Loucy (cell line): ENCODE measurements at regions not wholly inside any gene's neighbourhood (a gene's known extent, or its start where the extent isn't known, plus 50 kb on each side); places are given as distances from the start of the nearest gene placed in this dataset.
A peak's percentile ranks its signal among the peaks of the same experiment; 100 is the strongest.

Source experiments
- H2AFZ ChIP-seq: fragments of 200-600 bp; sonication (generic); 2 replicates; pipeline ENCODE4 v1.6.0; 2016; ENCODE audit warnings: antibody characterized with exemption, mild to moderate bottlenecking, low read length, moderate library complexity
- H3F3A ChIP-seq: fragments of 200-600 bp; 2 replicates; pipeline ENCODE4 v1.6.0; 2016; ENCODE audit warnings: antibody characterized with exemption, low read depth, mild to moderate bottlenecking
- H3K27me3 ChIP-seq: fragments of 200-600 bp; sonication (generic); 2 replicates; pipeline ENCODE4 v1.6.1; 2014; ENCODE audit warnings: low read length, mild to moderate bottlenecking; ENCODE audit not compliant: insufficient read depth, poor library complexity, severe bottlenecking
- H3K36me3 ChIP-seq: fragments of 200-600 bp; sonication (generic); 2 replicates; pipeline ENCODE4 v1.6.1; 2016; ENCODE audit warnings: low read length; ENCODE audit not compliant: insufficient read depth
- H3K4me1 ChIP-seq: fragments of 200-600 bp; sonication (generic); 2 replicates; pipeline ENCODE4 v1.5.1; 2014; ENCODE audit warnings: low read length, mild to moderate bottlenecking; ENCODE audit not compliant: insufficient read depth, poor library complexity, severe bottlenecking
- H3K4me2 ChIP-seq: fragments of 200-600 bp; sonication (generic); 2 replicates; pipeline ENCODE4 v1.6.0; 2014; ENCODE audit warnings: antibody characterized with exemption, low read length, low read depth, mild to moderate bottlenecking; ENCODE audit not compliant: poor library complexity, severe bottlenecking
- H3K4me3 ChIP-seq: fragments of 200-600 bp; sonication (generic); 2 replicates; pipeline ENCODE4 v1.5.1; 2014; ENCODE audit warnings: low read length, mild to moderate bottlenecking, mixed read lengths; ENCODE audit not compliant: poor library complexity, severe bottlenecking
- H3K79me2 ChIP-seq: fragments of 200-600 bp; sonication (generic); 2 replicates; pipeline ENCODE4 v1.6.1; 2014; ENCODE audit warnings: low read length; ENCODE audit not compliant: insufficient read depth
- H3K9ac ChIP-seq: fragments of 200-600 bp; sonication (generic); 2 replicates; pipeline ENCODE4 v1.6.0; 2014; ENCODE audit warnings: mild to moderate bottlenecking, low read depth, low read length, moderate library complexity; ENCODE audit not compliant: poor library complexity, severe bottlenecking
- H3K9me2 ChIP-seq: fragments of 200-600 bp; sonication (generic); replicated peaks from 2 replicates; pipeline ENCODE4 v1.6.1; 2016; ENCODE audit warnings: low read depth, low read length, mixed read lengths
- H3K9me3 ChIP-seq: fragments of 200-600 bp; sonication (generic); 2 replicates; pipeline ENCODE4 v1.6.1; 2014; ENCODE audit warnings: mild to moderate bottlenecking, antibody characterized with exemption, low read length, low read depth; ENCODE audit not compliant: insufficient read depth
- H4K20me1 ChIP-seq: fragments of 200-600 bp; sonication (generic); 2 replicates; pipeline ENCODE4 v1.6.0; 2014; ENCODE audit warnings: antibody characterized with exemption, low read length, mild to moderate bottlenecking; ENCODE audit not compliant: insufficient read depth, poor library complexity, severe bottlenecking
- CTCF ChIP-seq: fragments of 200-600 bp; sonication (generic); conservative IDR thresholded peaks from 2 replicates; pipeline ENCODE4 v1.5.1; 2014; ENCODE audit warnings: mild to moderate bottlenecking, antibody characterized with exemption, low read length
- EZH2phosphoT487 ChIP-seq: fragments of 200-600 bp; IDR thresholded peaks from 2 replicates; pipeline ENCODE4 v1.6.1; 2018; ENCODE audit warnings: antibody characterized with exemption, mild to moderate bottlenecking, moderate library complexity, borderline replicate concordance

- H3K4me1 ChIP-seq, result no peaks in the 10 kb centered on the region
- H3K79me2 ChIP-seq, result no peaks in the 10 kb centered on the region
- no peak for TF ChIP-seq EZH2phosphoT487
- no peak for TF ChIP-seq CTCF
- H3F3A ChIP-seq, result no peaks in the 10 kb centered on the region
- no peaks in the 10 kb centered on the region for H3K27me3 ChIP-seq
- H3K4me3 ChIP-seq, result no peak overlapping the region
- H3K4me2 ChIP-seq, result no peak overlapping the region
- H3K9ac ChIP-seq, result no peak overlapping the region
- H3K36me3 ChIP-seq, result no peaks in the 10 kb centered on the region
- no peak overlapping the region for H2AFZ ChIP-seq
- no peaks in the 10 kb centered on the region for H3K9me2 ChIP-seq
- H3K9me3 ChIP-seq, result no peaks in the 10 kb centered on the region
- H4K20me1 ChIP-seq, result no peaks in the 10 kb centered on the region
Measured at GRCh38 chr16:73290258-73290657, 242.3 kb upstream of the ZFHX3 start.

- no peaks in the 10 kb centered on the region for H3K9me2 ChIP-seq
- TF ChIP-seq EZH2phosphoT487 (no peak), CTCF (no peak)
- no peaks in the 10 kb centered on the region for H3F3A ChIP-seq
- H3K79me2 ChIP-seq, result no peaks in the 10 kb centered on the region
- H3K9ac ChIP-seq, result no peak overlapping the region
- H3K36me3 ChIP-seq, result no peaks in the 10 kb centered on the region
- H3K4me3 ChIP-seq, result no peak overlapping the region
- no peaks in the 10 kb centered on the region for H3K4me1 ChIP-seq
- no peaks in the 10 kb centered on the region for H3K9me3 ChIP-seq
- H4K20me1 ChIP-seq, result no peaks in the 10 kb centered on the region
- H2AFZ ChIP-seq, result peak overlapping the region; percentile 10; the same call in 1 of the 2 replicates
- no peak overlapping the region for H3K4me2 ChIP-seq
- H3K27me3 ChIP-seq, result no peaks in the 10 kb centered on the region
Measured at GRCh38 chr16:73289232-73289631, 241.3 kb upstream of the ZFHX3 start.

- no peaks in the 10 kb centered on the region for H3K4me1 ChIP-seq
- H3K9me2 ChIP-seq, result no peaks in the 10 kb centered on the region
- no peaks in the 10 kb centered on the region for H4K20me1 ChIP-seq
- TF ChIP-seq CTCF, result no peak
- TF ChIP-seq EZH2phosphoT487, result no peak
- no peaks in the 10 kb centered on the region for H3K27me3 ChIP-seq
- no peak overlapping the region for H3K4me3 ChIP-seq
- H3K9ac ChIP-seq, result no peak overlapping the region
- no peaks in the 10 kb centered on the region for H3K36me3 ChIP-seq
- H3K4me2 ChIP-seq, result no peak overlapping the region
- no peaks in the 10 kb centered on the region for H3K9me3 ChIP-seq
- no peaks in the 10 kb centered on the region for H3K79me2 ChIP-seq
- no peaks in the 10 kb centered on the region for H3F3A ChIP-seq
- H2AFZ ChIP-seq, result no peak overlapping the region; the same call in 1 of the 2 replicates
Measured at GRCh38 chr16:73288520-73288919, 240.6 kb upstream of the ZFHX3 start.
